GM18505 (cell line): ENCODE measurements at regions not wholly inside any gene's neighbourhood (a gene's known extent, or its start where the extent isn't known, plus 50 kb on each side); places are given as distances from the start of the nearest gene placed in this dataset.
"Not testable (repeated sequence)": the region's sequence is repeated elsewhere in the genome, so short reads cannot be mapped to it uniquely, and the experiment has no call there.

Source experiments
- ATAC-seq: cut with Tn5 transposase; IDR thresholded peaks from one replicate; pipeline ENCODE4 v1.9.1; 2021; ENCODE audit not compliant: unreplicated experiment
- POLR2A ChIP-seq: IDR thresholded peaks from 4 replicates; pipeline ENCODE4 v1.6.1; 2011; ENCODE audit warnings: borderline replicate concordance; ENCODE audit not compliant: insufficient read depth, insufficient read length; ENCODE audit errors: extremely low read depth

DNA sequence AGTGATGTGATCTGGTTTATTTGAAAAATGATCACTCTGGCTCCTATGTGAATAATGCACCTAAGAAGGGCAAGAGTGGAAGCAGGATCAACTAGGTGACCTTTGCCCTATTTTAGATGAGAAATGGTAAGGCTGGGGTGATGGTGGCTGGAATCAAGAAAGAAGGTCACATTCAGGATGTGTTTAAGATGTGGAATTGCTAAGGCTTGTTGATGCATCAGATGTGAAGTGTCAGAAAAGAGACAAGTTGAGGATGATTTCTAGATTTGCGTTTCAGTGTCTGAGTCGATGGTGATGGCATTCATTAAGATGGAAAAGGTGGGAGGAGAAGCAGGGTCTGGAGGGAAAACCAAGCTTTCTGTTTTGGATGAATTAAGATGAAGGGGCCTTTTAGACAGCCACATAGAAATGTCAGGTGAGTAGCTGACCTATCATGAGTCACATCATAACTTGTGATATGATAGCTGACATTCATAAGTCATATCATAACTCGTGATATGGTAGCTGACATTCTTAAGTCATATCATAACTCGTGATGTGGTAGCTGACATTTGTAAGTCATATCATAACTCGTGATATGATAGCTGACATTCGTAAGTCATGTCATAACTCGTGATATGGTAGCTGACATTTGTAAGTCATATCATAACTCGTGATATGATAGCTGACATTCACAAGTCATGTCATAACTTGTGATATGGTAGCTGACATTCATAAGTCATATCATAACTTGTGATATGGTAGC is 101.2 kb upstream of the SEC11C start:
- no peak for ATAC-seq
- TF ChIP-seq POLR2A: no peak

DNA sequence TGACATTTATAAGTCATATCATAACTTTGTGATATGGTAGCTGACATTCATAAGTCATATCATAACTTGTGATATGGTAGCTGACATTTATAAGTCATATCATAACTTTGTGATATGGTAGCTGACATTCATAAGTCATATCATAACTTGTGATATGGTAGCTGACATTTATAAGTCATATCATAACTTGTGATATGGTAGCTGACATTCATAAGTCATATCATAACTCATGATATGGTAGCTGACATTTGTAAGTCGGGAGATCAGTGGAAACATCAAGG is 100.7 kb upstream of the SEC11C start:
- ATAC-seq: not testable (repeated sequence)

DNA sequence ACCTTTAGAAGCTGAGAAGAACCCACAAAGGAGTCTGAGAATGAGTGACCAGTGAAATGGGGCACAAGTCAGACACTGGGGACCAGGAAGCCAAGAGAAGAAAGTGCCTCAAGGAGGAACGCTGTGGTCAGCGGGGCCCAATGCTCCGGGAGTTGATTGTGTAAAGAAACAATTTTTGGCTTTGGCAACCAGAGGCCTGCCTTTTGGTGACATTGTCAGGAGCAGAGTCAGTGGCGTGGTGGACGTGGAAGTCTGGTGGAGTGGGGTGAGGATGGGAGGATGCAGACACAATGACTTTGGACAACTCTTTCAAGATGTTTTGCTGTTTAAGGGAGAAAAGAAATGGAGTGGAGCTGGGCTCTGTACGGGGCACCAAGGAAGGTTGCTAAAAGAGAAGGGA is 100.2 kb upstream of the SEC11C start:
- no peak for ATAC-seq
- TF ChIP-seq POLR2A: no peak

DNA sequence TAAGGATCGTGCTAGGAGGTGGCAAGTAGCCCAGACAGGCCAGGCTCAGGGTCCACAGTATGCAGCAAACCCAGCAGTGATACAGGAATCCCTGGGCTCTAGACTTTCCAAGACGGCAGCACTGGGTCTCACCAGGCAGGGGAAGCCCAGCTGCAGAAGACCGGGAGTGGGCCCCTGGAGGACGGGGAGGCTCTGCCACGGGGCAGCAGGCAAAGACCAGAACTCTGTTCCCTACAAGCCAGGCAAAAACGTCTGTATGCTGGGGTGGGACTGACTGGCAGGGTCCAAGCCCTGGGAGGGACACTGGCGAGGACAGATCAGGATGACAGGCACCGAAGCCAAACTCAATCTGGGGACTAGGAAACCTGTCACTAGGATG is 98.9 kb upstream of the SEC11C start:
- TF ChIP-seq POLR2A: no peak
- ATAC-seq: no peak

DNA sequence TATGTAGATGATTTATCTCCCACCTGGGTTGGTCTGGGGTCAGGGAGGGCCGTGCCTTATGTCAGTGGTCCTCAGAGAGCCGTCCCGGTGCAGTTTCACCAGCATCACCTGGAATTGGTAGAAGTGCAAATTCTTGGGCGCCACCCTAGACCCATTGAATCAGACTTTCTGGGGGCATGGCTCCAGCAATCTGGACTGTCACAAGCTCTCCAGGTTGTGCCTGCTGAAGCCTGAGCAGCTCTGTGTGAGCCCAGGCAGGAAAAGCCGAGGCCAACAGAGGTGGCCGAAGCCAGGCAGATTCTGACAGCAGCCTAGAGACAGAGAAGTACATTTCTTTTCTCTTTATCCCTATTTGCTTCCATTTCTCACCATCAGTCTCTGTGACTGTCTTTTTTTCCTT is 98.4 kb upstream of the SEC11C start:
- TF ChIP-seq POLR2A: no peak
- no peak for ATAC-seq

DNA sequence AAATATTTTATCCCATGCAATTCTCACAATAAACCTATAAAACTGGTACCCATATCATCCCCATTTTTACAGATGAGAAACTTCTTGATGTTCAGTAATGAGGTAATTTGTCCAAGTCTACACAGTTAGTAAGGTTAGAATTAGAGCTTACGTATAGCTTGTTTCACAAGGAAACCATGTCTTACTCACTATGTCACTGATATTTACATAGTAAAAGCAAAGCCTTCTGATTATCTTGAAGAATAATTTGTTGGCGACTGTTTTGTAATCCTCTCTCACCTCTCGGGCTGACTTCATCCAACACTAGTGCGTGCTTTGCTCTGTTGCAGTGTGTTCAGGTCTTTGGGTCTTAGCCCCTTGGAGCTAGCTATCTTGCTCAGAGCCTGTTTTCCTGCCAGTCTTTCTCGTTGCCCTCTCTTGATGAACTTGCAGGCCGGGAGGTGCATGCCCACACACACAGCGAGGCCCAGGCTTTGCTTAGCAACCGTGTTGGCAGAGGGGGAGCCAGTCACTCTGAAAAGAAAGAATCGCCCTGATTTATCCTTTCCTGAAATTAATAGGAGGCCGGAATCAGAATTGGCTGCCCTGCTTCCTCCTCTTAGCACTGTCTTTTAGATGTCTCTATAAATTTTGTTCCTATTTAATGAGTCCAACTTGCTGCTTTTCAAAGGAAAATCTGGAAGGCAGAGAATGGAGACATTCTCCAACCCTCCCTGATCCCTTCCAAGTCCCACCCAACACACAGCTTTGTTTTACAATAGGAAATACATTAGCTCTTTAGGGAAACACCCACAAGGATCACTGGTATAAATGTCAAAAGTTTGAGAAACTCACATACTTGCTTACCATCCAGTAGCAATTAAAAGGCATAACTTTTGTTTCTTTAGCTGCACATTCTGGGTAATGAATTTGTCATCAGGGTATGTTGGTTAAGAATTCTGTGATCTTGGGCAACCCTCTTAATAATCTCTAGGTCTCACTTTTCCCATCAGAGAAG is 97.6 kb upstream of the SEC11C start:
- no peak for TF ChIP-seq POLR2A
- ATAC-seq: no peak

DNA sequence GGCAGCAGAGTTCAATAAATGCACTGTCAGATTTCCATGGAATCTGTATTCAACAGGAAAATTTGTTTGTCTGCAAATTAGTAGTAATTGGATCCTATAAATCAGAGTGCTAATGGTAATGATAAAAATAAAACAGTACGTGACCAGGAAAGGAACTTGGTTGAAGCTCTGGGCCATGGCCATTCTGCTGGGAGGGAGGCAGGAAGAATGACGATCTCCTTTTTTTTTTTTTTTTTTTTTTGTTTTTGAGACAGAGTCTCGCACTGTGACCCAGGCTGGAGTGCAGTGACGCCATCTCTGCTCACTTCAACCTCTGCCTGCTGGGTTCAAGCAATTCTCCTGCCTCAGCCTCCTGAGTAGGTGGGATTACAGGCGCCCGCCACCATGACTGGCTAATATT is 94.8 kb upstream of the SEC11C start:
- no peak for ATAC-seq
- no peak for TF ChIP-seq POLR2A

DNA sequence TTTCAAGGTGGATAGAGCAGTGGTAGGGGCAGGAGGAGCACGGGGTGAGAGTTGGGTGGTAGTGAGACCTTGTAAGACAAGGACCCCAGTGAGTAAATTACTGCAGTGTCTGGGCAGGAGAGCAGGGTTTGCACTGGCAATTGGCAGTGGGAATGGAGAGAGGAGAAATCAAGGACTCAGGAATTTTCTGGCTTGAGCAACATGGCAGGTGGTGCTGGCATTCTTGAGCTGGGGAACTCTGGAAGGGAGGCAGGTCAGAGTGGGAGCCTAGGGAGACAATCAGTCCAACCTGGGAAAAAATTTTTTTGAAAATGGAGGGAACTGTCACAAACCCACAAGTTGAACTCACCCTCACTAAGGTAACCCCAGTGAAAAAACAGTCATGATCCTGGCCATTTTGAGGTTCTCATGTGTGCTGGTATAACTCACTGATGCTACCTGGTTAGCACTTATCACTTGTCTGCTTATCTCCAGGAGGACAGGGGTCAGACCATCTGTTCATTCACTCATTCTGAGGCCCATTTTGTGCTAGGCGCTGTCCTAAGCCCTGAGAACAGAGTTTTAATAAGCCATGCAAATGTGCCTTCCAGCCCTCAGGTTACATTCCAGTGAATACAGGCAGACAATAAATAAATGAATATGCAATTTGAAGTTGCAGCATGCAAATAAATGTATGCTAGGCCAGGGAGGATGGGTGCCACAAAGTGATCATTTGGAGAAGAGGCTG is 92.2 kb upstream of the SEC11C start:
- TF ChIP-seq POLR2A: no peak
- no peak for ATAC-seq

DNA sequence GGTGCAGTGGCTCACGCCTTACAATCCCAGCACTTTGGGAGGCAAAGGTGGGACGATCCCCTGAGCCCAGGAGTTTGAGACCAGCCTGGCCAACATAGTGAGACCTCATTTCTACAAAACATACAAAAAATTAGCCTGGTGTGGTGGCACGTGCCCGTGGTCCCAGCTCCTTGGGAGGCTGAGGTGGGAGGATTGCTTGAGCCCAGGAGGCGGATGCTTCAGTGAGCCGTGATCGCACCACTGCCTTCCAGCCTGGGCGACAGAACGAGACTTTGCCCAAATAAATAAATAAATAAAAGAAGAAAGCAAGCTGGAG is 91.7 kb upstream of the SEC11C start:
- no peak for TF ChIP-seq POLR2A
- no peak for ATAC-seq

DNA sequence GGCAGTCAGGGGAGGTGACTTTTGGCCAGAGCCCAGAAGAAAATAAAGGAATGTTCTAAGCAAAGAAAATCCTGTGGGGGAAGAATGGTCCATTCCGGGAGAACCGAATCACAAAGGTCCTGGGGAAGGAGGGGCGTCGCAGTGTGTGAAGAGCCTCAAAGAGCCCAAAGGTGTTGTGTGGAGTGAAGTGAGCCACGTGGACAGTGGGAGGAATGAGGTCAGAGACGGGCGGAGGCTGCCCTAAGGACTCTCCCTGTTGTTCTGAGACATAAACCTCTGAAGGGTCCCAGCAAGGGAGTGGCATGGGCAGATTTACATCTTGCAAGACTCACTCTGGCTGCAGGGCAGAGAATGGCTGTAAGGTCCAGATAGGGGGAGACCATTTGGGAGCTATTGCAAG is 91.3 kb upstream of the SEC11C start:
- no peak for TF ChIP-seq POLR2A
- ATAC-seq: no peak

DNA sequence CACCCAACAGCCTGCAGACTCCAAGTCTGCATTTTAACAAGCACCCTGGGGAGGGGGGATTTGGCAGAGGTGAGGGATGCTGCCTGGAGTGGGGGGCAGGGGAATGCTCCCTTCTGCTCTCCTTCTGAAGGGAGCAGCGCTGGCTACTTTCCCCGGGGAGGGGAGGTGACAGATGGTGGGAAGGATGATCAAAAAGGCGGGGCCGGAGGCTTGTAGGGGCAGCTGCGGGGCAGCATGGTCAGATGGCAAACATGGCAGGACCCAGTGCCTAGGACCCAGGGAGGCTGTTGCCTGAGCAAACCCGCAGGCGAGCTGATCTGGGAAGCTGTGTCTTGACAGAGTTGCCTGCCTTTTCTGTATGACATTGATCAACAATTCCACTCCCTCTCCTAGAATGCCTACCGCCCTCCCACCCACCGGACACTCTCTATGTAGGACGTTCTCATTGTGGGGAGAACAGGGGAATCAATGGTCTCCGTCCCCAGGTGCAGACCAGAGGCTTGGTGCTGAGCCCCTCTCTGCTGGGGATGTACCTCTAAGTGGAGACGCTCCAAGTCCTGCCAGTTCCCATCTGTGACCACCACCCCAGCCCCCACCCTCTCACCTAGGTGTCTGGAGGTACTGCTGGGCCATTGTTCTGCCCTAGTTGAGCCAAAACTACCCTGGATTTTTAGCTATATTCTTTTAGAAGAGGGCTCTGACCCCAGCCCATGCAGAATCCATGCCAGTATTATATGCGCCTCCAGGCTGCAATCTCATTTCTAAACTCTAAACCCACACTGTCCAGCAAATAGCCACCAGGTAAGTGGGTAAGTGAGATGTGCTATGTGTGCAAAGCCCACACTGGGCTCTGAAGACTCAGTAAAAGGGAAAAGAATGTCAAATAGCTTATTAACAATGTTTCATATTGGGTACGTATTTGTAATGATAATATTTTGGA is 89.7 kb upstream of the SEC11C start:
- no peak for ATAC-seq
- no peak for TF ChIP-seq POLR2A

DNA sequence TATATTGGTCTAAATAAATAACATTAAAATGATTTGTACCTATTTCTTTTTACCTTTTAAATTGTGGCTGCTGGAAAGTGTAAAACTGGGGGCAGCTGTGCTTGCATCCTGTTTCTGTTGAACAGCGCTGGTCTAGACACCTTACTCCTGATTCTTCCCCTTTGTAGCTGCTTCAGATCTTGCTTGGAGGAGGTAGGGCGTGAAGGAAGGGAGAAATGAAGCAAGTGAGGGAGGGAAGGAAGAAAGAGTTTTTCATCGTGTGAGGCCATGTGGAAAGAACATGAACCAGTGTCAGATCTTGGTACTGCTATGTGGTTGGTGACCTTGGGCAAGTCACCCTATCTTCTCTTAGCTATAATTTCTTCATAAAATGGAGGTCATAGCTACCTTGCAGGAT is 89.0 kb upstream of the SEC11C start:
- ATAC-seq: no peak
- TF ChIP-seq POLR2A: no peak

DNA sequence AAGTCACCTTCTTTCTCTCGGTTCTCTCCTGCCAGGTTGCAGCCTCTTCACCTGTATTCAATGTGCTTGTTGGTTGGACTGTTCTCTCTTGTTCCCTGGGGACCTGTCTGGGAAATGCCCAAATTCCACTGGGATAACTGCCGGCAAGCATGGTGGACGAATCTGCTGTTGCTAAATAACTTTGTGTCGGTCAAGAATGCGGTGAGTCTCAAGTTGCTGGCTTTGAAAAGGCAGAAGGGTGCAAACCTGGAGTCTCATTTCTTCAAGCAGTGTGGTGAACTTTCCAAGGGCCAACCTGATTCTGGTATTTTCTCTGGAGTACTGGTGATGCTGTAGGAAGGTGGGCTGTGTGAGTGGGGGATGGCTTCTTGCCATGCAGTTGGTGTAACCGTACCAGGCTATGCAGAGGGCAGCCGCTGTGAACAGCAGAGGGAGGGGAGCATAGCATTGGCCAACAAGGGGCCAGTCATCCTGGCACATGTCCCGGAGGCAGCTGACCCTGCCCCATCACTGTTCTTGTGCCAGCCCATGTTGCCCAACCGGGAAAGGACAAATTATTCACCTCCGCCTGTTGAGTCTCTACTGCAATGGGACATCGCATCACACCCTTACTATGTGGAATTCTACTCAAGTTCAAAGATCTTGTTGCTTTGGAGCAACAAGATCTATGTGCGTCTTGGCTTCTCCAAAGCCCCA is 88.1 kb upstream of the SEC11C start:
- TF ChIP-seq POLR2A: no peak
- ATAC-seq: no peak
